ENCODE measurements at regions not wholly inside any gene's neighbourhood (a gene's known extent, or its start where the extent isn't known, plus 50 kb on each side); places are given as distances from the start of the nearest gene placed in this dataset.

DNA sequence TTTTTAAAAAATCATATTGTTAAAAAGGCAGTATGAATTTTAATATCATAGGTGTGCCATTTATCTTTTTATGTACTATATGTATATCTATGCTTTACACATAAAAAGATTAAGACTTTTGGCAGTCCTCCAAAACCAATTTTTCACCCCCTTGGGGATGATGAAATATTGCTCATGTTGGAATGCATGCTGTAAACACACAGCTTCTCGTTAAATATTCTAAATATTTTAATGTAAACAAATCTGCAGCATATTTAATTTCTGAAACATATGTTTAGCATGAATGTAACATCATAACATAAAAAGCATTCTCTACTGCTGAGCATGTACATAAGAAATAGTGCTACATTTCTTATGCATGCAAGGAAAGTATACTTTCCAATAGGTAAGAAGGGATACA is 484.3 kb upstream of the LRATD1 start:
- CTCF ChIA-PET (ENCODE audit: low intra/inter-chr PET ratio, low total read pairs): no interaction called here
- Histone ChIP-seq H3K9me3 (ENCODE audit: low read length) (peaks cover 38% of the 10 kb centered on the region), H3K4me2 (ENCODE audit: low read depth, low read length) (no peak overlapping the region), H3K4me1 (ENCODE audit: insufficient read depth, low read length) (no peaks in the 10 kb centered on the region), H2AFZ (ENCODE audit: low read length) (no peak overlapping the region), H3K36me3 (replicated peaks in 1 of 2; ENCODE audit: control insufficient read depth in 1 of 2, insufficient read depth in 2 of 2, low read length in 2 of 2) (no peaks in the 10 kb centered on the region), H3K27me3 (ENCODE audit: control insufficient read depth in 1 of 2, insufficient read depth in 2 of 2, low read length in 2 of 2) (no peaks in the 10 kb centered on the region; a peak in 1 of 5 replicates), H4K20me1 (ENCODE audit: insufficient read depth, low read length) (no peaks in the 10 kb centered on the region), H3K4me3 (replicated peaks in 1 of 3; ENCODE audit: insufficient read depth in 1 of 3, low read depth in 2 of 3, low read length in 3 of 3) (no peak overlapping the region), H3K79me2 (ENCODE audit: insufficient read depth, low read length) (no peaks in the 10 kb centered on the region), H3K27ac (ENCODE audit: extremely low read length, insufficient read depth, low read length) (no peak overlapping the region), H3K9ac (ENCODE audit: insufficient read depth, low read depth, low read length) (no peak overlapping the region)
- DNase-seq (ENCODE audit: low spot score) (no peak), ATAC-seq (no peak), FAIRE-seq (no peak)
- intact Hi-C loops (cut with micrococcal nuclease; ENCODE audit: unreplicated experiment): no loop called here
- no TSS peak for BruUV-seq (replicated peaks)
- WGBS (ENCODE audit: low lambda C conversion rate): 0% methylated on average over 1 of the region's 1 CpG
- POLR2A ChIA-PET: no interaction called here
- in situ Hi-C loops (cut with HindIII; ENCODE audit: extremely low pct_ligation_motif_present, low pct_unique_long_range_greater_than_20kb): no loop called here
- TF ChIP-seq ZNF253 (CRISPR knock-in tag; IDR thresholded peaks at IDR 0.05; ENCODE audit: borderline replicate concordance): no peak
- TF ChIP-seq ZNF652 (CRISPR knock-in tag; IDR thresholded peaks at IDR 0.05; ENCODE audit: borderline replicate concordance, low read depth): no peak
- no peak for TF ChIP-seq ZNF362 (CRISPR knock-in tag; IDR thresholded peaks at IDR 0.05; ENCODE audit: borderline replicate concordance)
- no peak for TF ChIP-seq ZNF530 (CRISPR knock-in tag; IDR thresholded peaks at IDR 0.05; ENCODE audit: low read depth)
- no peak for TF ChIP-seq CERS6 (CRISPR knock-in tag; IDR thresholded peaks at IDR 0.05)
- TF ChIP-seq ZNF772 (CRISPR knock-in tag; IDR thresholded peaks at IDR 0.05): no peak
- TF ChIP-seq MIXL1 (CRISPR knock-in tag; IDR thresholded peaks at IDR 0.05): no peak
- TF ChIP-seq CREB1 (IDR thresholded peaks at IDR 0.05): no peak
- TF ChIP-seq CREB1 (CRISPR knock-in tag; IDR thresholded peaks at IDR 0.05): no peak
- no peak for TF ChIP-seq PCBP2 (optimal IDR thresholded peaks at IDR 0.05; ENCODE audit: low read depth, low read length, poor library complexity, severe bottlenecking)
- TF ChIP-seq SP5 (CRISPR knock-in tag; IDR thresholded peaks at IDR 0.05; ENCODE audit: borderline replicate concordance, low read depth): no peak
- TF ChIP-seq ZMAT3 (CRISPR knock-in tag; conservative IDR thresholded peaks at IDR 0.05): no peak
- TF ChIP-seq ZNF160 (CRISPR knock-in tag; IDR thresholded peaks at IDR 0.05): no peak

All from HepG2 (cell line).